D721Med (cell line): ENCODE measurements at regions not wholly inside any gene's neighbourhood (a gene's known extent, or its start where the extent isn't known, plus 50 kb on each side); places are given as distances from the start of the nearest gene placed in this dataset.

Experiments used
- DNase-seq: peaks from one replicate; pipeline ENCODE4 v3.0.0; 2011; ENCODE audit warnings: low spot score; ENCODE audit not compliant: insufficient read length
- FAIRE-seq: peaks from 2 replicates; lab custom pipeline; 2011; peaks lifted over from hg19 to GRCh38; lab: Jason Lieb, UNC
- TF ChIP-seq, protein P1 (sequence below): IDR thresholded peaks from 2 replicates; pipeline ENCODE4 v1.5.1; 2012; ENCODE audit warnings: mild to moderate bottlenecking, control low read depth; ENCODE audit not compliant: insufficient read depth; ENCODE audit errors: missing control alignments

DNA sequence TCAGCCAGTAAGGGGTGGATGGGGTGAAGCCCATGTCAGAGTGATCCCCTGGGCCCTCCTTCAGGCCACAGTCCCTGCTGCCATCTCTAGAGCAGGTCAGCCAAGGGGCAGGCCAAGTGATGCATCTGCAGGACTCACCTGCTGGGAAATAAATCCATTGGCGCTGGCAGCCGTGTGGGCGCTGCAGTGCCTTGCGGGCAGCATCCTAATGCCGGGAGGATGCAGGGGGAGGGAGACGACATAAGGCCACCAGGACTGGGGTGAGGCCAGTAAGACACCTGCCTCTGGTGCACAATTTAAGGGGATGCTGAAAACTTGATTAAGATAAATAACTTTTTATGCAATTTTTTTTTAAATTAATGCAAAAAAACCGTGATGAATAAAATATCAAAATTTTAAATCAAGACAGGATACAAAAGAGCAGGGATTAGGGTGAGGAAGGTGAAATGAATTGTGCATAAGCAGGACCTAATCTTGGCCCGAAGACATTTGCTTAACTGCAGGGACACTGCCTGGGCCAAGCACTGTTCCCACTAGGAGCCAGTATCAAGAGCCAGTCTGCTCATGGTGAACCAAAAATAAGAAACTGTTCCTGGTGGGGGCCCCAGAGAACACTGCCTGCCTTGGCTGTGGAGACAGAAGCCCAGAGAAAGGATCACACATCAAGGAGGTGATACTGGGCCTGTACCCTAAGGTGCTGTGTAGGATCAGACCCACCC, 67.5 kb upstream of the CPLX2 start:
- TF ChIP-seq, protein P1, sequence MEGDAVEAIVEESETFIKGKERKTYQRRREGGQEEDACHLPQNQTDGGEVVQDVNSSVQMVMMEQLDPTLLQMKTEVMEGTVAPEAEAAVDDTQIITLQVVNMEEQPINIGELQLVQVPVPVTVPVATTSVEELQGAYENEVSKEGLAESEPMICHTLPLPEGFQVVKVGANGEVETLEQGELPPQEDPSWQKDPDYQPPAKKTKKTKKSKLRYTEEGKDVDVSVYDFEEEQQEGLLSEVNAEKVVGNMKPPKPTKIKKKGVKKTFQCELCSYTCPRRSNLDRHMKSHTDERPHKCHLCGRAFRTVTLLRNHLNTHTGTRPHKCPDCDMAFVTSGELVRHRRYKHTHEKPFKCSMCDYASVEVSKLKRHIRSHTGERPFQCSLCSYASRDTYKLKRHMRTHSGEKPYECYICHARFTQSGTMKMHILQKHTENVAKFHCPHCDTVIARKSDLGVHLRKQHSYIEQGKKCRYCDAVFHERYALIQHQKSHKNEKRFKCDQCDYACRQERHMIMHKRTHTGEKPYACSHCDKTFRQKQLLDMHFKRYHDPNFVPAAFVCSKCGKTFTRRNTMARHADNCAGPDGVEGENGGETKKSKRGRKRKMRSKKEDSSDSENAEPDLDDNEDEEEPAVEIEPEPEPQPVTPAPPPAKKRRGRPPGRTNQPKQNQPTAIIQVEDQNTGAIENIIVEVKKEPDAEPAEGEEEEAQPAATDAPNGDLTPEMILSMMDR: no peak
- FAIRE-seq: no peak
- no peak for DNase-seq

DNA sequence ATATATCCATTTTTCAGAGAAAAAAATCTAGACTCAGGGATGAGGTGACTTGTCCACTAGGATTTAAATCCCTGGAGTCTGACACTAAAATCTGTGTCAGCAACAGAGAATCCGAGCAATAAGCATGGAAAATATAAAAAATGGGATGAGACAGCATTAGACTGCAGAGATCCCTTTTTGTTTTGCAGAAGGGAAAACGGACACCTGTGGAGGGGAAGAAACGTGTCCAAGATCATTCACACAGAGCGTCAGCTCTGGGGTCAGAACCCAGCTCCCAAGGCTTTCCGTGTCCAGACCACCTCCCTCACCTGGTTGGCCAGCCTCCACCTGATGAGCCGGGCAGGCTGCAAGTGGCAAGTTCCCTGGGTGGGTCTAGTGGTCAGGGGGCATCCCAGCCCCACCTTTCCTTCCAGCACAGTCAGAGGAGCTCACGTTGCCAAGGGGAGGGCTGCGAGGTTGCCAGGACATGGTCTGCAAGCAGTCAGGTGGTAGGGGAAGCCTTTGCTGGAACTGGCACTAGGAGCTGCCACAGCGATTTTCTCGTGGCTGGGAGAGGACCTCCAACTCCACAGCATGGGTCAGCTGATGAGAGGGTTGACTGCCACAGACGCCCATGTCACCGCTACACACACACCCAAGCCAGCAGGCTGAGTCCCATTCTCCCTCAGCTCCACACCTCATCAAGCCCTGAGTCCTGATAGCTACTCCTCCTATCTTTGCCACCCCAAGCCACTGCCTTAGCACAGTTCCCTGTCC, 65.9 kb upstream of the CPLX2 start:
- TF ChIP-seq, protein P1: no peak
- DNase-seq (no peak), FAIRE-seq (no peak)

DNA sequence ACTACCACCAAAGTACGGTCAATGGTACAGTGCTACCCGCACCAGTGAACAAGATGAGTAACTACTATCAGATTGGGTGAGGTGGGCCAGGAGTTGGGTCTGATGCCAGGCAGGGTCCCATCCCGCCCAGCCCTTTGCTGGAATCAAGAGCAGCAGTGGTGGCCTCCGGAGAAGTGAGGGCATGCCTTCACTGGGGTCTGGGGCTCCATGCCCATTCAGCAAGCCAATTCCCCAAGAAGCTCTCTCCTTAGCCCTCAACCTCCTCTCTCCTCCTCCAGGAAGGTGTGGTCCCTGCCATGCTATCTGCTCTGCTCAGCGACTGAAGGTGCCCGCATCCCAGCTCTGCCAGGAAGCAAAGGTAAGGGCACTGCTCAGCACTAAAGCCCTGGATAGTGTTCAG, 62.7 kb upstream of the CPLX2 start:
- DNase-seq (no peak), FAIRE-seq (no peak)
- TF ChIP-seq, protein P1: no peak

DNA sequence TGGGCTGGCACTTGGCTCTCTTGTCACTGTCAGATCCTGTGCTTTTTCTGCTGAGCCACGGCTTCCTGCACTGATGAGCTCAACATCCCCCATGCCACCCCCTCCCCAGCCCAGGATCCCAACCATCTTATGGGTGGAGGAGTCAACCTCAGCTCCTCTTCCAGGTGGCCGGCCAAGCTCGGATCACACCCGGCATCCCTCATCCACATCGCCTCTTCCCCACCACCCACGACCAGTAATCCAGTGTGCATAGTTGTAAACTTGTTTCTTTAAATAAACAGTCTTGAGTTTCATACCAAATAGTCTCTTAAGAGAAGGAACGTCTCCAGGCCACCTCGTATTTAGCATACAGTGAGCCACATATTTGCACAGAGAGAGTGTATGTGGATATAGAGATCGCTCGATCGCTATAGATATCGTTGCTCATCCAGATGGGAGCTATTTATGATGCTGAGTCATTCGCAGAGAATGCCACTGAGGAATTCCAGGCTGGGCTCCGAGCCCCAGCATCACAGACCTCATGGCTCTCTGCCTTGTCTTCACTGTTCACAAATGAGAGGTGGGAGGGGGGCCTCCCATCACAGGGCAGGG, 61.8 kb upstream of the CPLX2 start:
- no peak for DNase-seq
- FAIRE-seq: no peak
- TF ChIP-seq, protein P1: no peak

DNA sequence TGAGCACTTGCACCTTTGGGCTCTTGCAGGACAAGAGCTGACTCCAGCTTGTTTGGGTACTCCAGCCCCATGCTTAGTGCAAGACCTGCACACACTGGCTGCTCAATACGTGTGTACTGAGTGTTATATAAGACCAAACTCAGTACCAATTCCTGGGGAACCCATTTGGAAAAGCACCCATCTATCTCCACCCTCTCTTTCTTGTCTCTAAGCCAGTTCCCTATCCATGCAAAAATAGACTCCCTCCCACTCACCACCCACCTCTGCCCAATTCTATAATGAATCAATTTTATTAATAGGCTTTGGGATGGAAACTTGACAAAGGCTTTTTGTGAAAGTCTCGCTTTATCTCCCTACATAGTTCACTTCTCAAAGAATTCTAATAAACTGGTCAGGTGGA, 60.9 kb upstream of the CPLX2 start:
- FAIRE-seq: no peak
- TF ChIP-seq, protein P1: no peak

DNA sequence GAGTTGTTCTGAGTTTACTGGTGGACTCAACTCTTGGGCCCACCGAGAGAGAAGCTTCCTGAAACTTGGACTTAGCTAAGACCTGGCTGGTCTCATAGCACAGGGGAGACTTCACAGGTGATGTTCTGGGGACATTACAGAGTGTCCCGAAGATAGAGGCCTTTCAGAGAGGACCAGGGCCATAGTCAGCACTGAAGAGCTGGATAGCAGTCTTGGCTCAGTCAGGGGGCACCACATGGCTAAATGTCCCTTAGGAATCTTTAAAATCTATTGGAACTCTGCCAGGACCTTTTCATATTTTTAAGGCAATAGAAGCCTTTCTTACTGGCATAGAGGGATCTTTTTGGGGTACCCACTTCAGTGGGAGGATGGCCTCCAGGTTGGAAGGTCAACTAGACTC, 59.8 kb upstream of the CPLX2 start:
- no peak for DNase-seq
- TF ChIP-seq, protein P1: no peak
- no peak for FAIRE-seq

More for the DNA sequence above, 60.9 kb upstream of the CPLX2 start:
- DNase-seq: no peak
